IMR-90 (cell line): ENCODE measurements at regions not wholly inside any gene's neighbourhood (a gene's known extent, or its start where the extent isn't known, plus 50 kb on each side); places are given as distances from the start of the nearest gene placed in this dataset.
"Not testable (repeated sequence)": the region's sequence is repeated elsewhere in the genome, so short reads cannot be mapped to it uniquely, and the experiment has no call there.

ENCODE experiments used
- ATAC-seq: fragments of 200-7000 bp; cut with Tn5 transposase; 2 replicates; pipeline ENCODE4 v1.9.1; 2020; ENCODE audit warnings: low read depth, mild to moderate bottlenecking, moderate library complexity
- BruUV-seq: library from RNA; stranded (reverse); fragments of 400-500 nt; replicated peaks from 2 replicates; lab custom pipeline; 2021; lab: Mats Ljungman, UMichigan
- CTCF ChIA-PET: fragments of 300-600 bp; formaldehyde crosslinking; extraction: SDS; loops from one replicate; lab custom pipeline; 2021; ENCODE audit warnings: antibody characterized with exemption; lab: Yijun Ruan, JAX
- POLR2A ChIA-PET: fragments of 300-600 bp; sonication (Branson Sonifier 250); formaldehyde crosslinking; loops from one replicate; lab custom pipeline; 2022; ENCODE audit warnings: antibody characterized with exemption; ENCODE audit not compliant: unreplicated experiment; lab: Charles Lee
- DNase-seq: peaks from one replicate; pipeline ENCODE4 v3.0.0; 2013
- H2AFZ ChIP-seq: replicated peaks from 2 replicates; pipeline ENCODE3; 2013; ENCODE audit warnings: low read length, mild to moderate bottlenecking; ENCODE audit not compliant: poor library complexity
- H2AK5ac ChIP-seq: 2 replicates; pipeline ENCODE4 v1.6.1; 2013; ENCODE audit warnings: low read depth, low read length, inconsistent platforms
- H2AK9ac ChIP-seq: replicated peaks from 2 replicates; pipeline ENCODE3; 2013; ENCODE audit warnings: mild to moderate bottlenecking, low read depth, low read length, moderate library complexity; ENCODE audit not compliant: poor library complexity
- H2BK120ac ChIP-seq: 2 replicates; pipeline ENCODE4 v1.6.1; 2013; ENCODE audit warnings: low read depth, low read length, inconsistent platforms
- H2BK15ac ChIP-seq: 3 replicates; pipeline ENCODE4 v1.6.1; 2013; ENCODE audit warnings: low read depth, low read length, inconsistent platforms
- H2BK20ac ChIP-seq: 2 replicates; pipeline ENCODE4 v1.6.1; 2013; ENCODE audit warnings: low read depth, mild to moderate bottlenecking, inconsistent platforms, low read length, moderate library complexity
- H2BK5ac ChIP-seq: 2 replicates; pipeline ENCODE4 v1.6.1; 2013; ENCODE audit warnings: mild to moderate bottlenecking, low read depth, low read length, inconsistent platforms; ENCODE audit not compliant: poor library complexity, severe bottlenecking
- H3K14ac ChIP-seq: replicated peaks from 2 replicates; pipeline ENCODE4 v1.6.1; 2013; ENCODE audit warnings: low read depth, low read length, inconsistent platforms
- H3K18ac ChIP-seq: 2 replicates; pipeline ENCODE4 v1.6.1; 2013; ENCODE audit warnings: low read depth, low read length, control low read depth
- H3K23ac ChIP-seq: 2 replicates; pipeline ENCODE4 v1.6.1; 2013; ENCODE audit warnings: low read depth, low read length, inconsistent platforms
- H3K27ac ChIP-seq: 2 replicates; pipeline ENCODE4 v1.5.1; 2013; ENCODE audit warnings: mild to moderate bottlenecking, control low read depth, low read length; ENCODE audit not compliant: insufficient read depth
- H3K27me3 ChIP-seq: 2 replicates; pipeline ENCODE4 v1.6.1; 2013; ENCODE audit warnings: low read length; ENCODE audit not compliant: control insufficient read depth, insufficient read depth
- H3K36me3 ChIP-seq: 2 replicates; pipeline ENCODE4 v1.6.1; 2013; ENCODE audit warnings: low read length, mixed read lengths; ENCODE audit not compliant: control insufficient read depth, insufficient read depth
- H3K4ac ChIP-seq: 2 replicates; pipeline ENCODE4 v1.6.1; 2013; ENCODE audit warnings: low read depth, low read length, inconsistent platforms
- H3K4me1 ChIP-seq: 2 replicates; pipeline ENCODE4 v1.6.1; 2013; ENCODE audit warnings: low read length, mixed read lengths; ENCODE audit not compliant: control insufficient read depth, insufficient read depth
- H3K4me2 ChIP-seq: 2 replicates; pipeline ENCODE4 v1.6.1; 2013; ENCODE audit warnings: low read depth, mild to moderate bottlenecking, control low read depth, low read length, moderate library complexity
- H3K4me3 ChIP-seq: 2 replicates; pipeline ENCODE4 v1.5.1; 2013; ENCODE audit warnings: low read depth, mild to moderate bottlenecking, control low read depth, low read length, moderate library complexity; ENCODE audit not compliant: insufficient read depth
- H3K56ac ChIP-seq: 2 replicates; pipeline ENCODE4 v1.6.1; 2013; ENCODE audit warnings: low read length, inconsistent platforms; ENCODE audit not compliant: insufficient read depth; ENCODE audit errors: extremely low read depth
- H3K79me1 ChIP-seq, 2 experiments: 2 replicates each; pipeline ENCODE4 v1.6.1; 2013; ENCODE audit warnings: low read length in 2 of 2, inconsistent platforms in 1 of 2, low read depth in 1 of 2
- H3K9ac ChIP-seq: 2 replicates; pipeline ENCODE4 v1.6.1; 2013; ENCODE audit warnings: low read depth, low read length, control low read depth
- H3K9me1 ChIP-seq: 2 replicates; pipeline ENCODE4 v1.6.1; 2013; ENCODE audit warnings: low read length, inconsistent platforms; ENCODE audit not compliant: insufficient read depth
- H3K9me3 ChIP-seq: 2 replicates; pipeline ENCODE4 v1.6.1; 2013; ENCODE audit warnings: low read length; ENCODE audit not compliant: control insufficient read depth, insufficient read depth
- H4K20me1 ChIP-seq: 2 replicates; pipeline ENCODE4 v1.6.1; 2013; ENCODE audit warnings: low read length, inconsistent platforms; ENCODE audit not compliant: insufficient read depth
- H4K5ac ChIP-seq: 2 replicates; pipeline ENCODE4 v1.6.1; 2013; ENCODE audit warnings: mild to moderate bottlenecking, low read depth, low read length, control low read depth
- H4K8ac ChIP-seq, 2 experiments: 2 replicates each; pipeline ENCODE4 v1.6.1; 2013; ENCODE audit warnings: low read depth in 2 of 2, low read length in 2 of 2, control low read depth in 1 of 2, inconsistent platforms in 1 of 2
- H4K91ac ChIP-seq: 2 replicates; pipeline ENCODE4 v1.6.1; 2013; ENCODE audit warnings: low read depth, low read length, inconsistent platforms; ENCODE audit not compliant: insufficient read depth
- WGBS, 2 experiments: methylation state at CpG; one replicate each; pipeline versions ENCODE4 v1.1.5 to v1.1.7; 2013; ENCODE audit warnings: missing lambda C conversion rate in 2 of 2; ENCODE audit not compliant: insufficient read length in 1 of 2; ENCODE audit errors: extremely low coverage in 2 of 2; 5-methylcytosine and 5-hydroxymethylcytosine counted together
- dilution Hi-C: fragments of 300-500 bp; cut with HindIII; formaldehyde crosslinking; loops from one replicate; pipeline ENCODE4 v1.14.3; 2018; ENCODE audit warnings: low sequenced_read_pairs; ENCODE audit not compliant: unreplicated experiment
- in situ Hi-C: fragments of 300-500 bp; cut with MboI; formaldehyde crosslinking; loops from 3 replicates; pipeline ENCODE4 v1.14.3; 2019; ENCODE audit warnings: low sequenced_read_pairs, inconsistent platforms, mixed read lengths
- intact Hi-C: fragments of 100-400 bp; cut with micrococcal nuclease; formaldehyde crosslinking; loops from 2 replicates; pipeline ENCODE4 v1.10.0; 2022

- CTCF ChIA-PET, H2AFZ ChIP-seq, intact Hi-C loops, H3K23ac ChIP-seq, H2BK120ac ChIP-seq, DNase-seq, H3K4me2 ChIP-seq, H3K14ac ChIP-seq, H3K4me3 ChIP-seq, H4K8ac ChIP-seq, H4K20me1 ChIP-seq, H4K91ac ChIP-seq, H3K56ac ChIP-seq, H4K5ac ChIP-seq, H2AK5ac ChIP-seq, H3K9ac ChIP-seq, H3K4me1 ChIP-seq, in situ Hi-C loops, H3K27me3 ChIP-seq, H2AK9ac ChIP-seq, H3K4ac ChIP-seq, POLR2A ChIA-PET, ATAC-seq, H3K9me1 ChIP-seq, H3K18ac ChIP-seq, H3K27ac ChIP-seq, H3K79me1 ChIP-seq, BruUV-seq, dilution Hi-C loops, H2BK5ac ChIP-seq, H2BK15ac ChIP-seq, H2BK20ac ChIP-seq, H3K36me3 ChIP-seq: not testable (repeated sequence)
- H3K9me3 ChIP-seq = peaks cover 21% of the 10 kb centered on the region
- no CpG with 5 or more reads among the region's 3 CpGs for whole genome bisulfite sequencing, 2 experiments
These were observed 706.8 kb downstream of the TMEM121 start for GRCh38 chr14:106233191-106233590.

GRCh38 chr14:106234525-106235254 is 708.3 kb downstream of the TMEM121 start:
- dilution Hi-C loops, POLR2A ChIA-PET: not testable (repeated sequence)
- 40% methylated on average over 1 of the region's 17 CpGs; no CpG with 5 or more reads in 1 of the 2 experiments for WGBS, 2 experiments

More at GRCh38 chr14:106234525-106235254, 708.3 kb downstream of the TMEM121 start:
- ATAC-seq, H3K4me2 ChIP-seq, H3K4me1 ChIP-seq, H3K36me3 ChIP-seq, H4K8ac ChIP-seq, H4K91ac ChIP-seq, H3K9me1 ChIP-seq, in situ Hi-C loops, H3K27me3 ChIP-seq, DNase-seq, CTCF ChIA-PET, H3K4me3 ChIP-seq, H3K4ac ChIP-seq, H4K20me1 ChIP-seq, H2BK20ac ChIP-seq, intact Hi-C loops, H3K9ac ChIP-seq, H2BK5ac ChIP-seq, H4K5ac ChIP-seq, H2AK5ac ChIP-seq, H3K56ac ChIP-seq, H2BK120ac ChIP-seq, H3K79me1 ChIP-seq, H3K18ac ChIP-seq, H2AFZ ChIP-seq, H2BK15ac ChIP-seq, H3K23ac ChIP-seq, H2AK9ac ChIP-seq, H3K14ac ChIP-seq, BruUV-seq, H3K27ac ChIP-seq: not testable (repeated sequence)
- peaks cover 18% of the 10 kb centered on the region for H3K9me3 ChIP-seq
